Adrenal gland (tissue), 5 donors: ENCODE measurements at regions not wholly inside any gene's neighbourhood (a gene's known extent, or its start where the extent isn't known, plus 50 kb on each side); places are given as distances from the start of the nearest gene placed in this dataset.

ENCODE experiments used
- POLR2A ChIP-seq, 2 donors: fragments of 450-650 bp; IDR thresholded peaks; one replicate each; pipeline ENCODE4 v1.6.1; 2017; ENCODE audit warnings: antibody characterized with exemption in 2 of 2, mild to moderate bottlenecking in 2 of 2, moderate library complexity in 1 of 2
- TF ChIP-seq, protein P1 (sequence below), 6 experiments: fragments of 450-650 bp in 4 of 6; fragments of 200-600 bp in 2 of 6; sonication (generic) in 1 of 6; IDR thresholded peaks; 1 replicate in 5 of 6; 2 replicates in 1 of 6; pipeline versions ENCODE4 v1.5.1 to v1.8.0; 2016 to 2021; ENCODE audit warnings: antibody characterized with exemption in 6 of 6, mild to moderate bottlenecking in 2 of 6, moderate library complexity in 1 of 6
- donor health status: DM: no; HTN: no; CAD: no.

DNA sequence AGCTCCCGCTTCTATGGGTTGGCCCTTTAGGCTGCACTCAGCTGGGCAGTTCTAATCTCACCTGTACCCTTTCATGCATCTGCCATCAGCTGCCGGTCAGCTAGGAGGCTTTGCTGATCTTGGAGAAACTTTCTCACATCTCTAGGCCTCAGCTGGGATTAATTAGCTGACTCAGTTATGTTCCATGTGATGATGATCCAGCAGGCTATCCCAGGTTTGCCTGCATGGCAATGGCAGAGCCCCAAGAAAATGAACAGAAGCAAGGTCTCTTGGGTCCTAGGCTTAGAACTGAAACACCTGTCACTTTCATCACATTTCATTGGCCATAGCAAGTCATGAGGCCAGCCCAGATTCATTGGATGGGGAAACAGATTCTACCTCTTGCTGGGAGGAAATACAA, 304.6 kb upstream of the TBC1D5 start:
- TF ChIP-seq, protein P1, sequence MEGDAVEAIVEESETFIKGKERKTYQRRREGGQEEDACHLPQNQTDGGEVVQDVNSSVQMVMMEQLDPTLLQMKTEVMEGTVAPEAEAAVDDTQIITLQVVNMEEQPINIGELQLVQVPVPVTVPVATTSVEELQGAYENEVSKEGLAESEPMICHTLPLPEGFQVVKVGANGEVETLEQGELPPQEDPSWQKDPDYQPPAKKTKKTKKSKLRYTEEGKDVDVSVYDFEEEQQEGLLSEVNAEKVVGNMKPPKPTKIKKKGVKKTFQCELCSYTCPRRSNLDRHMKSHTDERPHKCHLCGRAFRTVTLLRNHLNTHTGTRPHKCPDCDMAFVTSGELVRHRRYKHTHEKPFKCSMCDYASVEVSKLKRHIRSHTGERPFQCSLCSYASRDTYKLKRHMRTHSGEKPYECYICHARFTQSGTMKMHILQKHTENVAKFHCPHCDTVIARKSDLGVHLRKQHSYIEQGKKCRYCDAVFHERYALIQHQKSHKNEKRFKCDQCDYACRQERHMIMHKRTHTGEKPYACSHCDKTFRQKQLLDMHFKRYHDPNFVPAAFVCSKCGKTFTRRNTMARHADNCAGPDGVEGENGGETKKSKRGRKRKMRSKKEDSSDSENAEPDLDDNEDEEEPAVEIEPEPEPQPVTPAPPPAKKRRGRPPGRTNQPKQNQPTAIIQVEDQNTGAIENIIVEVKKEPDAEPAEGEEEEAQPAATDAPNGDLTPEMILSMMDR (IDR thresholded peaks at IDR 0.05): no peak
- no peak for TF ChIP-seq POLR2A (IDR thresholded peaks at IDR 0.05)
